Suprapubic skin (tissue), 4 donors: ENCODE measurements at regions not wholly inside any gene's neighbourhood (a gene's known extent, or its start where the extent isn't known, plus 50 kb on each side); places are given as distances from the start of the nearest gene placed in this dataset.

Experiments used
- DNase-seq, 2 donors: peaks; one replicate each; pipeline ENCODE4 v3.0.0-alpha.2; 2019; ENCODE audit warnings: low spot score in 2 of 2
- H3K27ac ChIP-seq: fragments of 200-600 bp; sonication (generic); one replicate; pipeline ENCODE4 v1.5.1; 2019
- H3K27me3 ChIP-seq: fragments of 200-600 bp; sonication (generic); one replicate; pipeline ENCODE4 v1.5.1; 2019
- H3K36me3 ChIP-seq: fragments of 200-600 bp; sonication (generic); one replicate; pipeline ENCODE4 v1.5.1; 2019
- H3K4me1 ChIP-seq: fragments of 200-600 bp; sonication (generic); one replicate; pipeline ENCODE4 v1.5.1; 2019
- H3K4me3 ChIP-seq: fragments of 200-600 bp; sonication (generic); one replicate; pipeline ENCODE4 v1.5.1; 2019; ENCODE audit warnings: mild to moderate bottlenecking
- H3K9me3 ChIP-seq: fragments of 200-600 bp; sonication (generic); one replicate; pipeline ENCODE4 v1.5.1; 2019
- EP300 ChIP-seq: sonication (generic); formaldehyde crosslinking; IDR thresholded peaks from one replicate; pipeline ENCODE4 v1.6.1; 2017; ENCODE audit warnings: antibody characterized with exemption
- POLR2A ChIP-seq, 2 donors: fragments of 450-650 bp; IDR thresholded peaks; one replicate each; pipeline ENCODE4 v1.6.1; 2017; ENCODE audit warnings: antibody characterized with exemption in 2 of 2, mild to moderate bottlenecking in 2 of 2, moderate library complexity in 2 of 2
- POLR2AphosphoS5 ChIP-seq, 3 donors: sonication (generic); formaldehyde crosslinking; IDR thresholded peaks; one replicate each; pipeline ENCODE4 v1.6.1; 2017; ENCODE audit warnings: antibody characterized with exemption in 3 of 3
- WGBS: methylation state at CpG from one replicate; pipeline ENCODE4 v1.1.5; 2018; 5-methylcytosine and 5-hydroxymethylcytosine counted together
- TF ChIP-seq, protein P1 (sequence below), 2 donors: fragments of 200-600 bp in 1 of 2; fragments of 450-650 bp in 1 of 2; sonication (generic) in 1 of 2; IDR thresholded peaks; one replicate each; pipeline ENCODE4 v1.5.1; 2016 to 2019; ENCODE audit warnings: antibody characterized with exemption in 2 of 2, mild to moderate bottlenecking in 1 of 2, moderate library complexity in 1 of 2

DNA sequence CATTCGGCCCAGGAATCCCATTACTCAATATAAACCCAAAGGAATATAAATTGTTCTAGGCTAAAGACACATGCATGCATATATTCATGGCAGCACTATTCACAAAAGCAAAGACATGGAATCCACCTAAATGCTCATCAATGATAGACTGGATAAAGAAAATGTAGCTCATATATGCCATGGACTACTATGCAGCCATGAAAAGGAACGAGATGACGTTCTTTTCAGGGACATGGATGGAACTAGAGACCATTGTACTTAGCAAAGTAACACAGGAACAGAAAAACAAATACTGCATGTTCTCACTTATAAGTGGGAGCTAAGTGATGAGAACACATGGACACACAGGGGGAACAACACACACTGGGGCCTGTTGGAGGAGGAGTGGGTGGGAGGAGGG lies 769.5 kb downstream of the TBC1D32 start:
- Histone ChIP-seq H3K36me3 (no peaks in the 10 kb centered on the region), H3K27ac (no peak overlapping the region), H3K9me3 (no peaks in the 10 kb centered on the region), H3K4me3 (no peak overlapping the region), H3K27me3 (no peaks in the 10 kb centered on the region), H3K4me1 (no peaks in the 10 kb centered on the region)
- 90% methylated on average over 3 of the region's 3 CpGs for WGBS
- DNase-seq: no peak
- TF ChIP-seq, protein P1, sequence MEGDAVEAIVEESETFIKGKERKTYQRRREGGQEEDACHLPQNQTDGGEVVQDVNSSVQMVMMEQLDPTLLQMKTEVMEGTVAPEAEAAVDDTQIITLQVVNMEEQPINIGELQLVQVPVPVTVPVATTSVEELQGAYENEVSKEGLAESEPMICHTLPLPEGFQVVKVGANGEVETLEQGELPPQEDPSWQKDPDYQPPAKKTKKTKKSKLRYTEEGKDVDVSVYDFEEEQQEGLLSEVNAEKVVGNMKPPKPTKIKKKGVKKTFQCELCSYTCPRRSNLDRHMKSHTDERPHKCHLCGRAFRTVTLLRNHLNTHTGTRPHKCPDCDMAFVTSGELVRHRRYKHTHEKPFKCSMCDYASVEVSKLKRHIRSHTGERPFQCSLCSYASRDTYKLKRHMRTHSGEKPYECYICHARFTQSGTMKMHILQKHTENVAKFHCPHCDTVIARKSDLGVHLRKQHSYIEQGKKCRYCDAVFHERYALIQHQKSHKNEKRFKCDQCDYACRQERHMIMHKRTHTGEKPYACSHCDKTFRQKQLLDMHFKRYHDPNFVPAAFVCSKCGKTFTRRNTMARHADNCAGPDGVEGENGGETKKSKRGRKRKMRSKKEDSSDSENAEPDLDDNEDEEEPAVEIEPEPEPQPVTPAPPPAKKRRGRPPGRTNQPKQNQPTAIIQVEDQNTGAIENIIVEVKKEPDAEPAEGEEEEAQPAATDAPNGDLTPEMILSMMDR (IDR thresholded peaks at IDR 0.05): no peak
- no peak for TF ChIP-seq POLR2A (IDR thresholded peaks at IDR 0.05)
- TF ChIP-seq POLR2AphosphoS5 (IDR thresholded peaks at IDR 0.05): no peak
- no peak for TF ChIP-seq EP300

DNA sequence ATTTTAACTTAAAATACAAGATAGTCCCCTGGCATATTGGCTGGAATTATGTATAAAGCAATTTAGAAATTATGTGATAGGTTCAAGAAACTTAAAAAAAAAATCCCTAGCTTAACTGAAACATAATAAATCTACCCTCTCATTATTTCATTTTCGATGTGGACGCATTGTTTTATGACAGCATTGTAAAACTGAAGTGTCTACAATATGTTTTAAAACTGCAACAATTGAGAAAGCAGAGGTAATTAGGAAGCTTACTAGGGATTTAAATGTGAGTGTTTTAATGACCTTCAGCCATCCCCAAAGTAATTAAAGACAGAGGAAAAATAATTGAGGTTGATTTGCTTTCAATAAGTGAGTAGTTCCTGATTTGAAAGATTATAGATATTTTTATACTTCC lies 776.0 kb downstream of the TBC1D32 start:
- Histone ChIP-seq H3K4me1 (no peaks in the 10 kb centered on the region), H3K27ac (no peak overlapping the region), H3K27me3 (no peaks in the 10 kb centered on the region), H3K36me3 (no peaks in the 10 kb centered on the region), H3K9me3 (no peaks in the 10 kb centered on the region), H3K4me3 (no peak overlapping the region)
- TF ChIP-seq POLR2AphosphoS5 (IDR thresholded peaks at IDR 0.05) (no peak), POLR2A (IDR thresholded peaks at IDR 0.05) (no peak), EP300 (no peak)
- TF ChIP-seq, protein P1 (IDR thresholded peaks at IDR 0.05): no peak
- WGBS: 78% methylated on average over 2 of the region's 2 CpGs
- no peak for DNase-seq

DNA sequence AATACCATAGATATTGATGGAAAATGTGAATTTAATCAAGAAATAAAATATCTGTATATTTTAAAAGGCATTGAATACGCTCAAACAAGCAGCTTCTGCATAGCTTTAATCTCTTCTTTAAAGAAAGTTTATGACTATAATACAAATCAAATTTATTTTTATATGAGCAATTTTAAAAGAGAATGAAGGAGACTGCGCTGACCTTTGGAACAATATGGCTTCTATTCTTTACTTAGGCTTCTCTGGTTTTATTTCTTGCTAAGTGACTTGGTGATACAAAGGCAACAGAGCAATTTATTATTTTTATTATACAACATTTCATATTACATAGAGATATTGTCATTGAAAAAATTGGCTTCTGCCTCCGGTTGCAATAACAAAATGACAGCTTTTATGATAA lies 776.7 kb downstream of the TBC1D32 start:
- TF ChIP-seq POLR2A (IDR thresholded peaks at IDR 0.05) (no peak), POLR2AphosphoS5 (IDR thresholded peaks at IDR 0.05) (no peak), EP300 (no peak)
- TF ChIP-seq, protein P1 (IDR thresholded peaks at IDR 0.05): no peak
- H3K4me3 ChIP-seq: no peak overlapping the region
- no peaks in the 10 kb centered on the region for H3K27me3 ChIP-seq
- no peaks in the 10 kb centered on the region for H3K36me3 ChIP-seq
- no peaks in the 10 kb centered on the region for H3K9me3 ChIP-seq
- DNase-seq: no peak
- H3K4me1 ChIP-seq: no peaks in the 10 kb centered on the region
- H3K27ac ChIP-seq: no peak overlapping the region
- WGBS: 79% methylated on average over 3 of the region's 3 CpGs

DNA sequence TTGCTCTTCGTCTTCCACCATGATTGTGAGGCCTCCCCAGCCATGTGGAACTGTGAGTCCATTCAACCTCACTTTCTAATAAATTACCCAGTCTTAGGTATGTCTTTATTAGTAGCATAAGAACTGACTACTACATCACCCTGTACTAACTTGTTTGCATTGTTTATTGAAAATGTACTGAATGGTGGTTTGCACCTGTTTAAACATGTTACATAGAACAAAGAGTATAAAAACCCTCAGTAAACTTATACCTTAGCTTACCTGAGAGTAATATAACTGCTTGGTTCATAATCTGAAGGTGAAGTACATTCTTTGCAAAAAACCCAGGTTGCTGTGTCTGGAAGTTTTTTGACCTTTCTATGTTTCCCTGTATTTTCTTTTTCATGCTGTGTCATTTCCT lies 777.8 kb downstream of the TBC1D32 start:
- Histone ChIP-seq H3K27me3 (no peaks in the 10 kb centered on the region), H3K4me3 (no peak overlapping the region), H3K4me1 (no peaks in the 10 kb centered on the region), H3K9me3 (no peaks in the 10 kb centered on the region), H3K36me3 (no peaks in the 10 kb centered on the region), H3K27ac (no peak overlapping the region)
- TF ChIP-seq, protein P1 (IDR thresholded peaks at IDR 0.05): no peak
- TF ChIP-seq POLR2AphosphoS5 (IDR thresholded peaks at IDR 0.05) (no peak), POLR2A (IDR thresholded peaks at IDR 0.05) (no peak), EP300 (no peak)
- WGBS: 74% methylated on average over 1 of the region's 1 CpG
- DNase-seq: no peak

DNA sequence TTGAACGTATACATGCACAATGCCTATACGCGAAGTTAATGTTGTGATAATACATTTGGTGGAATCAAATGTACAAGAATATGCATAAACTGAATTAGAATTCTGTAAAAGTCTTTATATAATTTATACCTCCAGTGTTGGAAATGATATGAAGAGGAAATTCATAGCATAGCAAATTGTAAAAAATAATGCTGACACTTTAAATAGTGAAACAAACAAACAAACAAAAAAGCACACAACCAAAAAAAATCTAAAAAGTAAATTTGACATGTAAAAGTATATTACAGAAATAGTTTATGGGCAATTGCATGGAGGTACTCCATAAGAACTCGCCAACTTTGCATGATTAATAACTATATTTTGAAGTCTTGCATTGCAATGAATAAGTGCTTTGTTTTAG lies 780.9 kb downstream of the TBC1D32 start:
- Histone ChIP-seq H3K4me1 (no peaks in the 10 kb centered on the region), H3K9me3 (no peaks in the 10 kb centered on the region), H3K36me3 (no peaks in the 10 kb centered on the region), H3K27ac (no peak overlapping the region), H3K4me3 (no peak overlapping the region), H3K27me3 (no peaks in the 10 kb centered on the region)
- DNase-seq: no peak
- TF ChIP-seq POLR2AphosphoS5 (IDR thresholded peaks at IDR 0.05) (no peak), POLR2A (IDR thresholded peaks at IDR 0.05) (no peak), EP300 (no peak)
- TF ChIP-seq, protein P1 (IDR thresholded peaks at IDR 0.05): no peak
- 90% methylated on average over 4 of the region's 4 CpGs for WGBS
